Esophagus muscularis mucosa (tissue), 4 donors: ENCODE measurements at regions not wholly inside any gene's neighbourhood (a gene's known extent, or its start where the extent isn't known, plus 50 kb on each side); places are given as distances from the start of the nearest gene placed in this dataset.

ENCODE experiments used
- EP300 ChIP-seq: sonication (generic); formaldehyde crosslinking; IDR thresholded peaks from one replicate; pipeline ENCODE4 v1.6.1; 2017; ENCODE audit warnings: antibody characterized with exemption
- POLR2A ChIP-seq: fragments of 450-650 bp; IDR thresholded peaks from one replicate; pipeline ENCODE4 v1.6.1; 2017; ENCODE audit warnings: antibody characterized with exemption, moderate library complexity, mild to moderate bottlenecking, low read depth
- POLR2AphosphoS5 ChIP-seq, 2 donors: sonication (generic); formaldehyde crosslinking; IDR thresholded peaks; one replicate each; pipeline ENCODE4 v1.6.1; 2017; ENCODE audit warnings: antibody characterized with exemption in 2 of 2
- TF ChIP-seq, protein P1 (sequence below), 3 experiments: fragments of 200-600 bp in 2 of 3; fragments of 450-650 bp in 1 of 3; sonication (generic) in 2 of 3; IDR thresholded peaks; one replicate each; pipeline ENCODE4 v1.5.1; 2017 to 2019; ENCODE audit warnings: antibody characterized with exemption in 3 of 3, mild to moderate bottlenecking in 2 of 3, moderate library complexity in 1 of 3

DNA sequence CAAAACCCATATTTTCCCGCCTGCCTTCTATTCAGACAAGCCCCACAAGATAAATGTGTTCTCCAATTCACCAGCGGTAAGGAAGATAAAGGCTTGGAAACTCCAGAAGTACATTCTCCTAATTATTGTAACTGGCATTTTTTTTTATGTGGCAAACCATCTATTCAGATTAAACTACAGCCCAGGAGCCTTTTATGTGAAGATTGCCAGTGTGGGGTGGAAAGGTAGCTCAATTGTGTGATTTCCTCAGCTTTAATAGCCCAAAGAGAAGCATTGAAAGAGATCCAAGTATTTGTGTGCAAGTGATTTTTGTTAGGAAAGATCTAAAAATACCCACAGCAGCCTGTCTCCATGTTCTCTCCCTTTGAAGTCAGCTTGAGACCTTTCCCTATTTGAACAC, 451.4 kb upstream of the CCL2 start:
- TF ChIP-seq, protein P1, sequence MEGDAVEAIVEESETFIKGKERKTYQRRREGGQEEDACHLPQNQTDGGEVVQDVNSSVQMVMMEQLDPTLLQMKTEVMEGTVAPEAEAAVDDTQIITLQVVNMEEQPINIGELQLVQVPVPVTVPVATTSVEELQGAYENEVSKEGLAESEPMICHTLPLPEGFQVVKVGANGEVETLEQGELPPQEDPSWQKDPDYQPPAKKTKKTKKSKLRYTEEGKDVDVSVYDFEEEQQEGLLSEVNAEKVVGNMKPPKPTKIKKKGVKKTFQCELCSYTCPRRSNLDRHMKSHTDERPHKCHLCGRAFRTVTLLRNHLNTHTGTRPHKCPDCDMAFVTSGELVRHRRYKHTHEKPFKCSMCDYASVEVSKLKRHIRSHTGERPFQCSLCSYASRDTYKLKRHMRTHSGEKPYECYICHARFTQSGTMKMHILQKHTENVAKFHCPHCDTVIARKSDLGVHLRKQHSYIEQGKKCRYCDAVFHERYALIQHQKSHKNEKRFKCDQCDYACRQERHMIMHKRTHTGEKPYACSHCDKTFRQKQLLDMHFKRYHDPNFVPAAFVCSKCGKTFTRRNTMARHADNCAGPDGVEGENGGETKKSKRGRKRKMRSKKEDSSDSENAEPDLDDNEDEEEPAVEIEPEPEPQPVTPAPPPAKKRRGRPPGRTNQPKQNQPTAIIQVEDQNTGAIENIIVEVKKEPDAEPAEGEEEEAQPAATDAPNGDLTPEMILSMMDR (IDR thresholded peaks at IDR 0.05) = no peak
- TF ChIP-seq POLR2A (no peak), POLR2AphosphoS5 (IDR thresholded peaks at IDR 0.05) (no peak), EP300 (no peak)
